ENCODE measurements at regions not wholly inside any gene's neighbourhood (a gene's known extent, or its start where the extent isn't known, plus 50 kb on each side); places are given as distances from the start of the nearest gene placed in this dataset.

GRCh38 chr4:77504407-77504806, 101.2 kb upstream of the CXCL13 start:
- Histone ChIP-seq H3K4me1 (no peaks in the 10 kb centered on the region), H3K4me3 (no peak overlapping the region), H3K27ac (no peak overlapping the region), H3K9me3 (no peaks in the 10 kb centered on the region), H3K4me2 (no peak overlapping the region)
- ChIA-PET CTCF (no interaction called here), POLR2A (no interaction called here)
- TF ChIP-seq SREBF2 (IDR thresholded peaks at IDR 0.05) (no peak), CHD4 (IDR thresholded peaks at IDR 0.05; ENCODE audit: borderline replicate concordance) (no peak), HDAC2 (IDR thresholded peaks at IDR 0.05) (no peak), REST (IDR thresholded peaks at IDR 0.05) (no peak), ZC3H11A (IDR thresholded peaks at IDR 0.05) (no peak), POLR2A (IDR thresholded peaks at IDR 0.05; ENCODE audit: low read length) (no peak), SMC3 (IDR thresholded peaks at IDR 0.05) (no peak), RNF2 (IDR thresholded peaks at IDR 0.05; ENCODE audit: borderline replicate concordance, low read depth) (no peak), ZSCAN20 (CRISPR knock-in tag; IDR thresholded peaks at IDR 0.05) (no peak)
- ATAC-seq (no peak), DNase-seq (ENCODE audit: low read depth in 1 of 2, low spot score in 1 of 2) (no peak), FAIRE-seq (no peak)
- WGBS (ENCODE audit: missing lambda C conversion rate), result 3% methylated on average over 2 of the region's 2 CpGs

GRCh38 chr4:77505275-77505957, 100.2 kb upstream of the CXCL13 start:
- FAIRE-seq (no peak), DNase-seq (ENCODE audit: low read depth in 1 of 2, low spot score in 1 of 2) (no peak), ATAC-seq (no peak)
- ChIA-PET POLR2A (no interaction called here), CTCF (no interaction called here)
- no peaks in the 10 kb centered on the region for H3K9me3 ChIP-seq
- TF ChIP-seq NFE2L2 (conservative IDR thresholded peaks at IDR 0.05; ENCODE audit: low read length) (no peak), CBX2 (IDR thresholded peaks at IDR 0.05; ENCODE audit: borderline replicate concordance, low read depth) (no peak), CHD4 (IDR thresholded peaks at IDR 0.05; ENCODE audit: borderline replicate concordance) (no peak), HDAC2 (IDR thresholded peaks at IDR 0.05) (no peak), SREBF2 (IDR thresholded peaks at IDR 0.05) (no peak), JUNB (IDR thresholded peaks at IDR 0.05) (no peak), HMGXB4 (CRISPR knock-in tag; IDR thresholded peaks at IDR 0.05; ENCODE audit: borderline replicate concordance) (no peak), HEYL (CRISPR knock-in tag; IDR thresholded peaks at IDR 0.05) (no peak), MAX (IDR thresholded peaks at IDR 0.05) (no peak), KDM5A (IDR thresholded peaks at IDR 0.05) (no peak), RAD21 (conservative IDR thresholded peaks at IDR 0.05 in 1 of 2, IDR thresholded peaks at IDR 0.05 in 1 of 2) (no peak), HOXB5 (CRISPR knock-in tag; IDR thresholded peaks at IDR 0.05) (no peak), CEBPB (IDR thresholded peaks at IDR 0.05) (no peak), RNF2 (IDR thresholded peaks at IDR 0.05; ENCODE audit: borderline replicate concordance, low read depth) (no peak), JUN (IDR thresholded peaks at IDR 0.05) (no peak)
- H3K27ac ChIP-seq, result no peak overlapping the region
- no peaks in the 10 kb centered on the region for H3K4me1 ChIP-seq
- 20% methylated on average over 4 of the region's 4 CpGs for WGBS (ENCODE audit: missing lambda C conversion rate)
- H3K4me3 ChIP-seq, result no peak overlapping the region
- H3K4me2 ChIP-seq, result no peak overlapping the region
